Forelimb muscle (tissue), 1 donor: ENCODE measurements at regions not wholly inside any gene's neighbourhood (a gene's known extent, or its start where the extent isn't known, plus 50 kb on each side); places are given as distances from the start of the nearest gene placed in this dataset.
"Not testable (repeated sequence)": the region's sequence is repeated elsewhere in the genome, so short reads cannot be mapped to it uniquely, and the experiment has no call there.

Experiments
- DNase-seq: peaks from one replicate; pipeline ENCODE4 v3.0.0-alpha.2; 2013; ENCODE audit warnings: low read depth

DNA sequence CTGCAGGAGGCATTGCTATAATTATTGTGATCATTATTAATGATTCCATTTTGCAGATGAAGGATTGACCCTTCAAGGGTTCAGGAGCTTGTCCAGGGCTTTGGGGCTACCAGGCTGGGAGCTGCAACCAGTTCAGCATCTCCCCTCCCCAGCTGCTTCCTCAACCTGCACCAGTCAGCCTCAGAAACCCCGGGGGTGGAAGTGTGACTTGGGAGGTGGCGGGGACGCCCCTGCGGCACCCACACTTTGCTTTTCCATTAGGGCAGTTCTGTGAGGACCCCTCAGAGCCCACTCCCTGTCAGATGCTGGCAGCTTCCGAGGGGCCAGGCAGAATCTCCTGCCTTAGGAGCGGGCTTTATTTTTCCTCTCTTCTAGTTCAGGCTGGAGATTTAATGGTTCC is 85.6 kb downstream of the OLFM1 start:
- DNase-seq: no peak

DNA sequence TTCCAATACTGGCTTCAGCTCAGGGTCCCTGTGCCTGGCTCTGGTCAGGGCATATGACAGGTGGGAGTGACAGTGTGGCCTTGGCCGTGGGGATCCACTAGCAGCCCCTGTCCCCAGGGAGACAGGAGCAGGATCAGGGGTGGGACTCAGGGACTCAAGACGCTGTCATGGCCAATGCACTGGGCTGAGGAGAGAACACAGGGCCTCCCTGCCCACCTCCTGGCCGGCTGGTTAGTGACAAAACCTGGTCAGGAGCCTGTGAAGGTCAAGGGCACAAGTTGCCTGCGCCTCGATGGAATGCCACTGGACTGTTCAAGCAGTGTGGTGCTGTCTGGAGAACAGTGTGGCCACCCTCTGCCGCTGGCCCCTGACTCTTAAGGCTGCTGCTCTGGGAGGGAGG is 86.8 kb downstream of the OLFM1 start:
- DNase-seq: no peak

DNA sequence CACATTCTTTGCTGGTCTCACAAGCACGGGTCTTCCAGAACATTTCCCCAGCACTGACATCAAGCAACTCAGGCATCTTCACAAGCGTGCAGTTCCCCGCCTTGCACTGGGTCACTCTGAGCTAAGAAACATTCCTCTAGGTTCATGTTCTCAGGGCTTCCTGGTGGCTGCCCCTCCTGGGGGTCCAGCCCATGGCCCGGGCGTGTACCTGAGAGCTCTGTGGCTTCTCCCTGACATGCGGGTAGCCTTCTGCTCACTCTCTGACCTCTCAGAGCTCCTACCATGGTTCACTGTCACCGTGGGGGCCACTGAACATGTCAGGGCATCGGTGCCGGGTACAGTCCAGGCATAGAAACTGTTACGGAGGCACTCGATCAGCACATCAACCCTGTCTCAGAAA is 87.5 kb downstream of the OLFM1 start:
- DNase-seq: no peak

DNA sequence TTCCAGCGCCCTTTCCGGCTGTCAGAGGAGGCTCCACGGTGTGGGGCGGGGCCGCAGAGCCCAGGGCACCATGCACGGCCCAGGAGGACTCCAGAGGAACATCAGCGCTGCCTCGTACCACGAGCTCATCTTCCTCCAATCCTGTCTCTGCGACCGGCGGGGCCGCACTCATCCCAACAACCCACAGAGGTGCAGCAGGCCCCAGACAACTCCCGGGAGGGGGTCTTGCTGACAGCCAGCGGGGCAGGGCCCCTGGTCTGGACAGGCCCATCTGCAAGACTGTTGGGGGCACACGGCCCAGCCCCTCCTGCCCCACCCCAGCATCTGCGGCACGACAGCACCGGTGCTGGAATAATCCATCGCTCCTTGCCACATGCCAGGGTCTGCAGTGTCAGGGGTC is 88.8 kb downstream of the OLFM1 start:
- no peak for DNase-seq

DNA sequence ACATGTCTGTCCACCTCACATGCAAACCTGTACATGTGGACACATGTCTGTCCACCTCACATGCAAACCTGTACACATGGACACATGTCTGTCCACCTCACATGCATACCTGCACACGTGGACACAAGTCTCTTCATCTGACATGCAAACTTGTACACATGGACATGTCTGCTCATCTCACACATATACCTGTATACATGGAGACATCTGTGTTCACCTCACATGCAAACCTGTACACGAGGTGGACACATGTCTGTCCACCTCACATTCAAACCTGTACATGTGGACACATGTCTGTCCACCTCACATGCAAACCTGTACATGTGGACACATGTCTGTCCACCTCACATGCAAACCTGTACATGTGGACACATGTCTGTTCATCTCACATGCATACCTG is 90.1 kb downstream of the OLFM1 start:
- not testable (repeated sequence) for DNase-seq

DNA sequence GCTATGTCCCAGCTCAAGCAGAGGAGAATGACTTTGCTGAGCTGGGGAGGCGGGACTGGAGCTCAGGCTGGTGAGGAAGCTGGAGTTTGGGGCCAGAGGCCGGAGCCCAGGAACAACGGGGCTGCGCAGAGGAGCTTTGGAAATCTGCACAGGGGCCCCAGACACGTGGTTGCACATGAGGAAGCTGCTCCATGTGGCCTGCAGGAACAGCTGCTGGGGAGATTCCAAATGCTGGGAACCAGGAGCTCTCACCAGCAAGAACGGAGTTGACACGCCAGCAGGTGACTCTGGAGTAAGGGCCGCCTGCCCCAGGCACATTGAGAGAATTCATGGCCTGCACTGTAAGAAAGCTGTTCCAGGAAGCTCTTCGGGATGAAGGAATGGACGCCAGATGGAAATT is 91.0 kb downstream of the OLFM1 start:
- no peak for DNase-seq

DNA sequence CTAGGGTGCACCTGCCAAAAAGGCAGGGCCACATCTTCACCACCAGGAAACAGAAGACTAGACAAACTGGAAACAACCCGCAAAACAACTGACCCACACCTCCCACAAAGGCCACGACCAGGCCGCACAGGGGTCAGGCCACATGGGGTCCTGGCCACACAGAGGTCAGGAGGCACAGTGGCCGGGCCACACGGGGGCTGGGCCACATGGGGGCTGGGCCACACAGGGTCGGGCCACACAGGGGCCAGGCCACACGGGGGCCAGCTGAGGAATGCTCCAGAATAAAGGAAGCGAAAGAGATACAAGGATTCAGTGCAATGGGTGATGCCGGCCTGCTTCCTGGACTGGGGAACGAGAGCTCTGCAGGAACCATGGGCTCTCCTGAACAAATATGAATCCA is 91.6 kb downstream of the OLFM1 start:
- no peak for DNase-seq

DNA sequence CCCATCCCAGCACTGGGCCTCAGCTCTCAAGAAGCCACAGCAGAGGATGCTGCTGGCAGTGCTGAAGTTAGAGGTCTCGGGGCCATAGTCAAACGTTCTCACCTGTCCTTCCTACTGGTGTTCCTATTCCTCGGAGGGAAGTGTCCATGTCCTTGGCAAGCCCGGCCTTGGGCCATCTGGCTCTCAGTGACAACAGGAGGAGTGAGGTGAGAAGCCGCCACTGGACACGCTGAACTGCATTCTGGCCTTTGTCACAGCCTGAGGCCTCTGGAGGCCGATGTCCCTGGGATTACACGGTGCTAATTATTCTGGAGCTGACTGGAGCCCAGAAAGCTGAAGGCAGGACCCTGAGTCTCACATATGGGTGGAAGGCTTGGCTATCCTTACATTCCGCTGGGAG is 92.5 kb downstream of the OLFM1 start:
- DNase-seq: no peak

DNA sequence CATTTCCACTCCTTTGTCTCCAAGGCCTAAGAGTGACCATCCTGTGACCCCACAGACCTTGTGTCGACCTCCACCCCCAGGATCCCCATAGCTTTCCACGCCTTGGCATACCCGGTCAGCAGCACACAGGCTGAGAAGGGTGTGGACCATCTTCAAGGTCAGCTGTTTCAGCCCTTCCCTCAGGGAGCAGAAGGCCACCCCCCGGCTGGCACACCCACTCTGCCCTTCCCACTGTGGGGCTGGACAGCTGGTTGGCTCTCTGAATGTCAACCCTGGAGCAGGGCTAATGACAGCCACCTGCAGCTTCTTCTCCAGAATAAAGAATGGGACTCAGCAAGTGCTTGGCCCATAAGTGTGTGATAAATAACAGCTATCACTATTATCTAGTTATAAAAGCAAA is 93.1 kb downstream of the OLFM1 start:
- DNase-seq: no peak

DNA sequence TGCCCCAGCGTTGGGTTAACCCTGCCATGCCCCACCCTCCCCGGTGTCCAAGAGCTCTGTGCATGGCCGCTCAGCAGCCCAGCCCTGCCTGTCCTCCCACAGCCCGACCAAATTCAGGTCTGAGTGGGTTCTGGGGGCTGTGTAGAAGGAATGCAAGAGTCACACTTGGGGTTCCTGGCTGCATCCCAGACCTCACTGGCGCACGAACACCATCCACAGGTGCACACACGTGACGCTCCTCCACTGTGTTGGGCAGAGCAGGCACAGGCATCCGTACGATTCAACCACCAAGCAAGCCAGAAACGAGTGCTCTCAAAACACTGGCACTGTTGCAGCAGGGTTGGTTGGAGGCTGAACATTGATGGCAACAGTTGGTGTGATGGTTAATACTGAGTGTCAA is 93.9 kb downstream of the OLFM1 start:
- DNase-seq: no peak

DNA sequence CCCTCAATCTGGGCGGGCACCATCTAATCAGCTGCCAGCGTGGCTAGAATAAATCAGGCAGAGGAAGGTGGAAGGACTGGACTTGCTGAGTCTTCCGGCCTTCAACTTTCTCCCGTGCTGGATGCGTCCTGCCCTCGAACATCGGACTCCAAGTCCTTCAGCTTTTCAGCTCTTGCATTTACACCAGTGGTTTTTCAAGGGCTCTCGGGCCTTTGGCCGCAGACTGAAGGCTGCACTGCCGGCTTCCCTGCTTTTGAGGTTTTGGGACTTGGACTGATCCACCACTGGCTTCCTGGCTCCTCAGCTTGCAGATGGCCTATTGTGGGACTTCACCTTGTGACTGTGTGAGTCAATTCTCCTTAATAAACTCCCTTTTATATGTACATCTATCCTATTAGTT is 94.4 kb downstream of the OLFM1 start:
- DNase-seq: not testable (repeated sequence)

DNA sequence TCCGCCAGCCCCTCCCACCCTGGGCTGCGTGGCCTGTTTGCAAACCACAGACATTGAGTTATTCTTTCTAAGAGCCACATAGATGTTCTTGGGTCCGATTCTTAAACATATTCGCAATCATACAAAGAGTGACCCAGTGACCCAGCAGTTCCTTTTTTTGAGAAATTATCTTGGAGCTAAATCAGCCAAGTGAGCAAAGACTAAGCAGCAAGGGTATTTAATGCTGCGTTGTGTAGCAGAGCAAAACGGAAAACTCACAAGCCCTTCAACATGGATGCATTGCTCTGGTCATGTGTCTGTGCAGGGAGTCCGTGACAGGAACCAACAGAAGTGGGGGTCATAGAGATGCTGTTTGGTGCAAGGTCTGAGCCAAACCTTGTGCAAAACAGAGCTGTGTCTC is 95.6 kb downstream of the OLFM1 start:
- no peak for DNase-seq

DNA sequence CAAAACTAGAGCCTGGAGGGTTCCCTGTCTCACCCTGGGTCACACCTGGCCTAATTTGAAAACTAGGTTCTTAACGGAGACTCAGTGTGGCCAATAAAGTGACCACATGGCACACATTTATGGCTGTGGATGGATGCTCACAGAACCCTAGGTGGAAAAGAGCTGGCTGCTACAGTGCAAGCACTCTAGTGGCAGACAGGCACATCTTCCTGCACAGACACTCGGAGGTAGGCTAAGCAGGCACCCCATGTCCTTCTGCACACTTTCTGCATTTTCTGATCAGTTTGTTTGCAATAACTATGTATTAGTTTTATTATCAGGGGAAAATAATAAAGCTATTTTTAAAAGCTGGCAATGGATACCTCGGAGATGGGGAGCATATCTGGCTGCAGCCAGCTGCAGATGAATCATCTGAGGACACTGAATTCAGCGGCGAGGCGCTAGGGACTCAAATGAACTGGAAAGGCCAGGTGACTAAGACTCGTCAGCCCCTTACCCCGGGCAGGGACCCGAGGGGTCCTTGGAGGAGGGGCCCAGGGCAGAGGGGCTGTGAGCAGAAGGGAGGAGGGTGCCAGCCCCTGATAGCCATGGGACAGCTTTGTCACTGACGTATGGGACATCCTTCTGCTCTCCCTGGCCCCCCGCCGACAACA is 96.2 kb downstream of the OLFM1 start:
- no peak for DNase-seq

DNA sequence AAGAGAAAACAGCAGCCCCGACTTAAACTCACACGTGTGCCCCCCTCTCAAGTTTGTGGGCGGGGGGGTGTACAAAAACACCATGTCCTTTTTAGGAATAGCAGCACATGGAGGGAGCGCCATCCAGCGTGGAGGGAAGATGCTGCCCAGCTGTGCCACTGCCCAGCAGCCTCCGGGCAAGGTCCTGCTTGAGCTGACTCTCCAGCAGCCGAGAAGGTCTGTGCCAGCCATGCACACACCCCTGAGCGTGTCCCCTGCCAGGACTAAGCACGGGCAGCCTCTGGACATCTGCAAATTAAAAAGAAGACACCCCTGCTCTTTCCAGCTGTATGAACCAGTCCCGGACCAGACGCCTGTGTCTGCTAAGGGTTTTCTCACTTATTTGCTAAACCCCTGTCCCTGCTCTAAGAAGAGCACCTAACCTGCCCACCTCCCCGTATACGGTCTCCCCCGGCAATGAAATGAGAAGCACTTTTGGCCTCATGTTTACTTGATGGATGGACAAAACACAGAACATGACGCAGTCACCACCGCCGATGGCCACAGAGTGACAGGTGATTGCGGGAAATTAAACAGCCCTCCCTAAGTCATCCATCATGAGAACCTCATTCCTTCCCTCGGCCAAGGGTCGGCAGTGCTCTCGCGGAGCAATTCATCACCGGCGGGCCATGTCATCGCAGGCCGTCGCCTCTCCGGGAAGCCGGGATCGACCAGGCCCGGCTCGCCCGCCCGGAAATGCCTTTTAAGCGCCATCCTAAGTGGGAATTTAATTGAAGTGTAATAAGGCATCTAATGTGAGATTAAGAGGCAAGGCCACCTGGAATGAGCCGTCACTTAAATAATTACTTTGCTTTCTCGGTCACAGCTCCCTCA is 96.9 kb downstream of the OLFM1 start:
- no peak for DNase-seq

DNA sequence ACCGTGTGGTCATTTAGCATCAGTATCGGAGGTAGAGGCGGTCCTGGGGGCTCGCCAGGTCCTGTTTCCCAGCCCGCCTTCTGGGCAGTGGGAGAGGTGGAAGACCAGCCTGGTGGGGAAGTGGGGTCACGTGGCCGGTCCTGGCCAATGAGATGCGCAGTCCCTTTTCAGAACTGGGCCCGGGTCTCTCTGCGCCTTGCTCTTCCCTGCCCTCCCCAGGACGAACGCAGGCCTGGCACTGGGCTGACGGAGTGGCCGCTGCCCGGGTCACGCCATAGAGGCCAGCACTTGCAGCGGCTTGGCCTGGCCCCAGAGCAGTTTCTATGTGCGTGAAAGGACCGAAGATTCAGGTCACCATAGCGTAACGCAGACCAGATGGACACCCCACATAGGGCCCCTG is 97.6 kb downstream of the OLFM1 start:
- no peak for DNase-seq

DNA sequence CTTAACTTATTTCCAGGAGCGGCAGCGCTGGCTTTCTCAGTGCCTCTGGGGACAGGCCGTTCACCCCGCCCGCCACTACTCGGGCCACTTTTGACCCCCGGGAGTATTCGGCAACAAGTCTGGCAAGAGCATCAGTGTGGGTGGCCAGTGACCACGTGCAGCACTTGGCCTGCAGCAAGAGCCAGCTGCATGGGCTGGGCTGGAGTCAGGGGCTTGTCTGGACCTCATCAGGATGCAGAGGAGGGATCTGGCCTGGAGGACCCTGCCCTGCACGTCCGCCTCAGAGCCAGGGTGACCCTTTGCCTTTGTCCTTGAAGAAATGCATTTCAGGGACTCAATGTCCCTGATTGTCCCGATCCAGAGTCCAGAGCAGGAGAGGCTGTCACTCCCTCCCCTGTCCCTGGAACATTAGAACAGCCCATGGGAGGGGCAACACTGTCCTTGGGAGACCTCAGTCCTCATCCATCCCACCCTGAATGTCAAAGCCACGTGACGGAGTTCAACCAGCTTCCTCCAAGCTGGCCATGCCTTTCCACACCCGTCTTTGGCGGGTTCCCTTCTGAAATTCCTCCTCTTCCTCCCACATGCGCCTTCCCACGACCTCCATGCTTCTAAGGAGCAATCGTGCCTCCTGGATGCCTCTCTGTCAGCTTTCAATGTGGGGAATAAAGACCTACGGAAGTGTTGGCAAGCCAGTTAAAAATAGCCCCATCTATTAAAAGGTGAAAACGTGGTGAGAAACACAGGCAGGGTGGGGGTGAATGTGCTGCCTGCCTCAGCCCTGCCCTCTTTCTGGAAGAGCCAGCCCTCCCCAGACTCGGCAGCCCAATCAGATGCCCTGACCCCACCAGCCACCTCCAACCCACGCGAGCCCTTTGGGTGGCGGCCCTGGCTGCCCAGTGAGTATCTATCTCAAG is 99.0 kb downstream of the OLFM1 start:
- no peak for DNase-seq

DNA sequence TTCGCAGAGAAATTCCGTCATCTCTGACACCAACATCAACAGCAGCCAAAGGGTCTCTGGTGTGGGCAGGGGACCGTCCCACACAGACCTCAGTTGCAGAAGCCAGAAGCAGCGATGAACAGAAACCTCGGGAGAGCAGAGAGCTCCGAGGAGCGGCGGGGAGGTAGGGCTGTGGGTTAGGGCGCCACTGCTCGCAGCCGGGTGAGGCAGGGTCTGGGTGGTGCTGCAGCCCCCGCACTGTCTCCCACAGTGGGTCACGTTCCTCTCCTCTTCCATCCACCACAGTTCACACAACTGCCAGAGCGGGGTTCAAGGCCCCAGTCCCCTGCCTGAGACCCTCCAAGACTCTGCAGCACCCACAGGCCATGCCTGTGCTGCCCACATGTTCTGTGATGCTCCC is 99.9 kb downstream of the OLFM1 start:
- DNase-seq: no peak

DNA sequence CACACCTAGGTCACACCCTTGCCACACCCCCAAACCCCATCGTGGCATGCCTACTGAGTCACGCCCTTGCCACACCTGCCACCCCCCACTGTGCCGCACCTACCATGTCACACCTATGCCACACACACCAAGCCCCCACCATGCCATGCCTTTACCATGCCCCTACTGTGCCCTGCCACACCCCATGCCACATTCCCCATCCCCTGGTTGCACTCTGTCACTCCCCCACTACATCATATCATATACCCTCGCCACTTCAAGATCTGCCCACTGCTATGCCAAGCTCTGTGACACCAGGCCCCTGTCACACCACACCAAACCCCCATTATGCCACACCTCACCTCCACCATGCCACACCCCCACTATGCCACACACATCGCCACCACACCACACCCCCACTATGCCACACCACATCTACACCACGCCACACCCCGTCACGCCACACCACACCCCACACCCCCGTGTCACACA is 101.2 kb downstream of the OLFM1 start:
- DNase-seq: no peak

DNA sequence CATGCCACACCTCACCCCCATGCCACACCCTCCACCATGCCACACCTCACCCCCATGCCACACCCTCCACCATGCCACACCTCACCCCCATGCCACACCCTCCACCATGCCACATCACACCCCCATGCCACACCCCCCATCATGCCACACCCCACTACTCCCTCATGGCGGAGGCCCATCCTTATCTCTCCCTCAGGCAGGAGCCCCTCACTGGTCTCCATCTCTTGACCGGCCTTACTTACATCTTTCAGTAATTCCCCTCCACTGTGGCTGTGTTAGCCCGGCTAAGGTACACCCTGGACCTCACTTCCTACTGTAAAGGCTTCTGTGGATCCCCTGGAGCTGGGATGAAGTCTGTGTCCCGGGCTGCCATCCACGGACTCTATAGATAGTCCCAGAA is 102.0 kb downstream of the OLFM1 start:
- no peak for DNase-seq

DNA sequence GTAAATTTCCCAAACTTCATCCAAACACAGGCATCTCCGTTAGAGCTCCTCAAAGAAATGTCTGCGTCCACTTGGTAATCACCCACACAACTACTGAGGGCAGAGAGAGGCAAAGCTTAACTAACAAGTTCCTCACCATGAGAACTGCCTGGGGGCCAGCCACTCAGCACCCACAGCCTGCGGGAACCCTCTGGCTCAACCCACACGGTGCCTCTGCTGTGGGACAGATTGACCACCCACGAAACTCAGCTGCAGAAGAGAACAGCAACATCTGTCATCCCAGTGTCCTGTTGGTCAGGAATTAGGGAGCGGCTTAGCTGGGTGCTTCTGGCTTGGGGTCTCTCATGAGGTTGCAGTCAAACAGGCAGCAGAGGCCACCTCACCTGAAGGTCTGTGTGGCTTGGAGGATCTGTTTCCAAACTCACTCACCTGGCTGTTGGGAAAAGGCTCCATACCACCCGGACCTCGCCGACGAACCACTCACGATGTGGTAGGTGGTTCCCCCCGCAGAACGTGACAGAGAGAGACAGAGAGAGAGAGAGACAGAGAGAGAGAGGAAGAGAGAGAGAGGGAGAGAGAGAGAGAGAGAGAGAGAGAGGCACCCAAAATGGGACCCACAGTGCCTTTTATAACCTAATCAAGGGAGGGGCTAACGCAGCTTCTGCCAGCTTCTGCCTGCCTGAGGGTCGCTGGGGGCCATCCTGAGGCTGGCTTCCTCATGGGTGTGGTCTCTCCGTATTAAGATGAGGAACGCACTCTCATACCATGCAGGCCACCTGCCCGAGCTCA is 103.5 kb downstream of the OLFM1 start:
- no peak for DNase-seq

DNA sequence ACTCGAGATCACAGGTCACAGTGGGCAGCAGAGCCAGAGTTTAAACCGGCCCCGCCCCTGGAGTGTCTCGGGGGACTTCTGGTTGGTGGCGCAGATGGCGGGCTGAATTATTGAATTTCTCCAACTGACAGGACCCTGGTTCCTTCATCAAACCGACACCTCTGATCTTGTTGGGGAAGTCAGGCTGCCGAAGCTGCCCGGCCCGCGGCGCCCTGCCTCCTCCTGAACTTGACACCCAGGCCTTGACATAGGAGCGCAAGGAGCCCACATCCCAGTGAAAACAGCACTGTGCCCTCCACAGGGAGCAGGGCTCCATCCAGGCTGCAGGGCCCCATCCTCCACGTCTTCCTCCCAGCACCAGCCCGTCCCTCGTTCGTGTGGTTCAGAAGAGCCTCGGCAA is 105.2 kb downstream of the OLFM1 start:
- DNase-seq: no peak
